GM18907 (cell line): ENCODE measurements at regions not wholly inside any gene's neighbourhood (a gene's known extent, or its start where the extent isn't known, plus 50 kb on each side); places are given as distances from the start of the nearest gene placed in this dataset.
"Not testable (repeated sequence)": the region's sequence is repeated elsewhere in the genome, so short reads cannot be mapped to it uniquely, and the experiment has no call there.

Experiments used
- ATAC-seq: cut with Tn5 transposase; IDR thresholded peaks from one replicate; pipeline ENCODE4 v1.9.1; 2021; ENCODE audit warnings: mild to moderate bottlenecking, moderate library complexity; ENCODE audit not compliant: unreplicated experiment

DNA sequence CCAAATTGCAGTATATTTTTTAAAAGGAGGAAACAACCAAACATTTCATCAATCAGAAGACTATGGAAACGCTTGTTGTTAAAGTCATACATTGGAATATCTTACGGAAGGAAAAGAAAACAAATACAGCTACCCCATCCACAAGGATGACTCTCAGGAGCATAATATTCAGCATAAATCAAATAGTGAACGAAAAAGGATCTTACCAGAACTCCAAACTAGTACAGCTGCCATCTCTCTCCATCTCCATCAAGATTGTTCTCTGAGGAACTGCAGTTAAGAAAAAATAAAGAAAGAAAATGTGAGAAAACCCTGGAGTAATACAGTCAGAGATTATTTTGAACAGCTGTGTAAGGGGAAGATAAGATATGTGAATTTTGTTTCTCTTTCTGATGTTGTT, 299.8 kb upstream of the CNTN5 start:
- no peak for ATAC-seq

DNA sequence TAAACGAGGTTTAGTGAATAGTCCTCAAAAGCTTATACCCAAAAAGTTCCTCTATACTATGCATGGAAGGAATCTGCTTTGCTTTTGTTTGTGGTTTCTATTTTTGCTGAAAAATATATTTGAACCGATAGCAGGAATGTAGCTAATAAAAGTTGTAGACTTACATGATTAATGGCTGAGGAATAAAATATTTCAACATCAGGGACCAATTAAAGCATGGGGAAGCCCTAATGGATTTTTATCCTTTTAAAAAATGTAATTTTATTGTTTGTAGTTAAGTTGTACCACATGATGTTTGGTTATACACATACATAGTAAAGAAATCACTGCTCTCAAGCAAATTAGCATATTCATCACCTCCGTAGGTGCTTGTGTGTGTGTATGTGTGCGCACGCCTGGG, 295.3 kb upstream of the CNTN5 start:
- ATAC-seq, result no peak

DNA sequence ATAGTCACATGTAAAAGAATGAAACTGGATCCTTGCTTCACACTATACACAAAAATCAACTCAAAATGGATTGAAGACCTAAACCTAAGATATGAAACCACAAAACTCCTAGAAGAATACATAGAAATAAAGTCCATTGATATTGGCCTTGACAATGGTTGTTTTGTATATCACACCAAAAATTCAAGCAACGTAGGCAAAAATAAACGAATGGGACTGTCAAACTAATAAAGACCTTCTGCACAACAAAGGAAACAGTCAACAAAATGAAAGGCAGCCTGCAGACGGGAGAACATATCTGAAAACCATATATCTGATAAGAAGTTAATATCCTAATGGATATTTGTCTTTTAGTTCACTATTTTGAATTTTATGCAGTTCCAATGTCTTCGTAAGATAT, 292.3 kb upstream of the CNTN5 start:
- ATAC-seq, result no peak

- no peak for ATAC-seq
Measured at GRCh38 chr11:98729118-98729517, 291.6 kb upstream of the CNTN5 start.

GRCh38 chr11:98732947-98733346, 287.8 kb upstream of the CNTN5 start:
- no peak for ATAC-seq

DNA sequence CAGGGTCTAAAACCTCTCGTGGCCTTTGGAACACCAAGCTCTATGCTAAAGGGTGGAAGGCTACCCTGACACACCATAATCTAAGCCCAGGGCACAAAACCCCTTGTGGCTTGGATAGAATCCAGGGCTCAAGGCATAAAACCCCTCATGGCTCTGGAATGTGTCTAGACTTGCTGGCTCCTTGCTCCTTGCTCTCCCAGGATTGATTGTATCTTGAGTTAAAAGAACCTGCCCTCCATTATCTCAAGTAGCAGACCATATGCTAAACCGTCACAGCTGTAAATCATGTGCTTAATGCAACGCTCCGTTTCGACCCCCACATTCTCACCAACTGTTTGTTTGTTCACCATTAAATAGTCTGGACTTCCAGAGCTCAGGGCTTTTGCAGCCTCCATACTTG, 287.4 kb upstream of the CNTN5 start:
- ATAC-seq, result not testable (repeated sequence)

GRCh38 chr11:98734686-98735085, 286.1 kb upstream of the CNTN5 start:
- ATAC-seq, result no peak

DNA sequence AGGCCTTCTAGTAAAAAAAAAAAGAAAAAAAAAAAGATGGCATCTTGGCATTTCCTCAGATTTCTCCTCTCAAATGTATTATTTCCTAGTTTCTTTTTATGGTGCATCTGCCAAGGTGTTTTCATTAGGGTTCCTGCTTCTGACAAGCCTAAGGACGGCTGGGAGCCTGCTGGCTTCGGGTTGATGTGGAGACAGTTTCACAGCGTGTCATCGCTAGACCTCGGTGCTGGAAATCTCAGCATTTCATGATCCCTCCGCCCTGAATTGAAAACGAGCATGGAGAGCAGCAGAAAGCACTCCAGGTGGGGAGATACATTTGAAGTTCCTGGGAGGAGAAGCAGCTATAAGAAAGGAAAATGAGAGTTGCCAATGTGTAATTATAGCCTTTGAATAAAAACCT, 283.9 kb upstream of the CNTN5 start:
- no peak for ATAC-seq

DNA sequence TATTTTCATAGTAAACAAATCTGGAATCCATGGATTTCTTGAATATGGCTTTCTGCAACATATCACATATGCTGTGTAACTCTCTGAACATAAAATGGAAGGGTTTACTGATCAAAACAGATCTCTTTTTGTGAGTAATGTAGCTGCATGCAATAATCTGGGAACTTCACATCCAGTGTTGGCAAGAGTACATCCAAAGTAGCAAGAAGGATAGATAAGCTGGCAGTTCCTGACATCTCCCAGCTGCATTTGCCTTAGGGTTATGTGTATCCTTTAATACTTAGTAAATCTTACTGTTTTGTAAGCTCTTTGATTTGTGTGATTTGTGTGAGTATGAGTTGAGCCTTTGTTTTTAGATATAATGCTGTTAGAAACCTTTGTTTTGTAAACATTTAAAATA, 280.4 kb upstream of the CNTN5 start:
- ATAC-seq, result no peak

- not testable (repeated sequence) for ATAC-seq
Measured at GRCh38 chr11:98763446-98763845, 257.3 kb upstream of the CNTN5 start.

DNA sequence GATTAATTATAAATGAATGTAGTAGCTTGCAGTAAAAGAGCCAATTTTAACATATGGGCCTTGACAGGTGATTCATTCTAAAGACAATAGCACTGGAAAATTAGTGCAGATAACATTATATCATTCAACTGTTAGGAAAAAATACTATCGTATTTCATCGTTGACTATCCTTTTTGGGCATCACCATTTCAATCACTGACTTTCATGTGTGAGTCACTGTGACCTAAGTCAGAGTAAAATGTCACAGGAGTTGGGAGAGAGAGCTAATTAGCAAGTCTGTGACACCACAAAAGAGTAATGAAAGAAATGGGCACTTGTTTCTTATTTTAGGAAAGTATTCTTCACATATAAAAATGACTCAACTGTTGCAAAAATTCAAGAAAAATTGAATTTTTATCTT, 253.8 kb upstream of the CNTN5 start:
- ATAC-seq, result no peak

DNA sequence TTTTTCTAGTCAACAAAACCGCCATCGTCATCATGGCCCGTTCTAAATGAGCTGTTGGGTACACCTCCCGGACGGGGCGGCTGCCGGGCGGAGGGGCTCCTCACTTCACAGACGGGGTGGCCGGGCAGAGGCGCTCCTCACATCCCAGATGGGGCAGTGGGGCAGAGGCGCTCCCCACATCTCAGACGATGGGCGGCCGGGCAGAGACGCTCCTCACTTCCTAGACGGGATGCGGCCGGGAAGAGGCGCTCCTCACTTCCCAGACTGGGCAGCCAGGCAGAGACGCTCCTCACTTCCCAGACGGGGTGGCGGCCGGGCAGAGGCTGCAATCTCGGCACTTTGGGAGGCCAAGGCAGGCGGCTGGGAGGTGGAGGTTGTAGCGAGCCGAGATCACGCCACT, 250.7 kb upstream of the CNTN5 start:
- not testable (repeated sequence) for ATAC-seq

- ATAC-seq, result no peak
Measured at GRCh38 chr11:98771791-98772190, 249.0 kb upstream of the CNTN5 start.

DNA sequence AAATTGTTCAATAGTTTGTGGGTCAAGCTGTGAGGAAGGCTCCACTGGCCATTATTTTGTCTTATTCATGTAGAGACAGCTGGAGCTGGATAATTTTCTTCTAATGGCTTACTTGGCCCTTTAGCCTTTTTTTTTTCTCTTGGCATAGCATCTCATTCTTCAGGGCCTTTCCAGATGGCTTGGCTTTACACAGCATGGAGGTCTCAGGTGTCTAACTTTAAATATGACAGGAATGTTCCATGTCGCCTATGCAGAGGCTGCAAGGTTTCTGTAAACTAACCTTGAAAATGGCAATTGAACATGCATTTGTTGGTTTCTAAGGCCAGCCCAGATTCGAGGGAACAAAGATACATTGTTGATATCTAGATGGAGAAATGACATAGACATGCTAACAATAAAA, 247.9 kb upstream of the CNTN5 start:
- ATAC-seq, result no peak

DNA sequence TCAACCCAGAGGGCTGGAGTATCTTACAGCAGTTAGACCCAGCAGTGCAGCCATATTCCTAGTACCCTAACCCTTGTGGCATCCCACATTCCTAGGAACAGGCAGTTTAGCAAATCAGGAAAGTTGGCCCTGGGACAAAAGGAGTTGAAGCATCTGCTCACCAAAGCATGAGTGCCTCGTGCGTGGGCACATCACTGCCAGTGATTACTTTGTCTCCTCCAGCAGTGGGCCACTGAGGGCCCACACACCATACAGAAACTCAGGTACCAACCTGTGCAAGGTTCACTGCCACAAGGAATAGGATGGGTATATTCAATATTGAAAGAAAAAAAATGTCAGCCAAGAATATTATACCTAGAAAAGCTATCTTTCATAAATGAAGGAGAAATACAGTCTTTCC, 227.5 kb upstream of the CNTN5 start:
- ATAC-seq, result no peak

DNA sequence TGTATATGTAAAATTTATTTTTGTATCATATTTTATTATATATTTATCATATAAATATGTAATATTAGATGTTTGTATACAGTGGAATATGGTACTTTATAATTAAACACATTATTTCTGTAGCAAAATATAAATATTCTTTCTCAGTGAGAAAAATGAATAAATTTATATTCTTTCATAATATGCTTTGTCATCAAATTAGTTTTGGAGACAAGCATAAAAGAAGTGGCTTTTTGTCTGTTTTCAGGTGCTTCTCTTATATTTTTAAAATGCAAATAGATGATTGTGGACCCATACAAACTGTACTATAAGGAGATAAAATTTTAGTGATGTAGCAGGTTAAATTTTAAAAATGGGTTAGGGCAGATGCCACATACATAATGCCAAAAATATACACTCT, 222.4 kb upstream of the CNTN5 start:
- no peak for ATAC-seq

GRCh38 chr11:98800696-98801095, 220.1 kb upstream of the CNTN5 start:
- ATAC-seq, result no peak

- ATAC-seq, result no peak
Measured at GRCh38 chr11:98828986-98829708, 191.6 kb upstream of the CNTN5 start.

DNA sequence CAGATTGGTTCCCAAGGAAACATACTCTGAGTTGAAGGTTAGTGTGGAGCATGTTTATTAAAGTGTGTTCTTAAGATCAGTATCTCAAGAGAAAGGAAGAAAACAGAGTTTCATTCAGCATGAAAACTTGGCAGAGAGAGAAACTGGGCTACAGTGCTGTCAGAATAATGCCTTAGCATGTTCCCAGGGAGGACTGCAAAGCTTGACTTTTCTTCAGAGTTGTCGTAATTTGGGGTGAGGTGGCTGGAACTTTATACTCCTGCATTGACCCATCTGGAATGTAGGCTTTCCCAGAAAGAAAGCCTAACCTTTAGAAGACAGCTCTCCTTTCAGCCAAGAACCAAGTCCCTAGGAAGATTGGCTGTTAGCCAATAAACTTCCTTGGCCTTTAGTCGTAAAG, 190.8 kb upstream of the CNTN5 start:
- ATAC-seq, result no peak

- ATAC-seq, result no peak
Measured at GRCh38 chr11:98834776-98835175, 186.0 kb upstream of the CNTN5 start.

DNA sequence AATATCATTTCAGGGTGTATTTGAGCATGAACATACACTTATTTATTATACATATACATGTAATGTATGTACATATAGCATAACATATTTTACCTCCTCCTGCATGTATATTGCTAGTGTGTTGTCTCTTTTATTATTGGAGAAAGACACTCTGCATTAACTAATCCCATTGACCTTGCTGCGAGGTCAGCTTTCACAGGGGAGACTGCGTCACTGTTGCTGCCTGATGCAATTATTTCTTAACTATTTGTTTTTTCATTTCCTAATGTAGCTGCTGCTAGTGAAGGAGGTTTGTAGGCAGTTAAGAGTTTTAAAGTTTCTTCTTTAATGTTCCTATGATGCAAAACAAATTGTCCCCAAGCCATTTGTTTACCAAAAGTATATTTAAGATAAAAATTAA, 185.4 kb upstream of the CNTN5 start:
- ATAC-seq, result no peak

DNA sequence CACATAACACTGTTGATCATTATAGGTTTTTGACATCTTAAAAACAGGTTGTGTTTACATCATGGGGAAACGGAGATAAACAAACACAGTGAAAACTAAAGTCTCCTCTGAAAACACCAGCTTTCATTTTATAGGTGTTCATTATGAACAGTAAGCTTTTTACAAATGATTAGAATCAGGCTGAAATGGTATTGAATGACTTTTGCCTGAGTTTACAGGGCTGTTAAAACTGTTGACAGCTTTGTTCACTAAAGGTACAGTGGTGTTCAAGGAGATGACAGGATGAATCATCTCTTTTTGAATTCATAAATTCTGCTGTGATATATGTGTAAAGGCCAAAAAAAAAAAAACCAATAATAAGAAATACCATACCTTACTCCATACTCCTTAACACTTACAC, 184.6 kb upstream of the CNTN5 start:
- ATAC-seq, result no peak

GRCh38 chr11:98842187-98842586, 178.6 kb upstream of the CNTN5 start:
- no peak for ATAC-seq
